DOHH2 (cell line): ENCODE measurements at regions not wholly inside any gene's neighbourhood (a gene's known extent, or its start where the extent isn't known, plus 50 kb on each side); places are given as distances from the start of the nearest gene placed in this dataset.

Source experiments
- H3F3A ChIP-seq: fragments of 200-600 bp; sonication (generic), shearing (Covaris generic); 2 replicates; pipeline ENCODE4 v1.6.0; 2016; ENCODE audit warnings: antibody characterized with exemption, mild to moderate bottlenecking; ENCODE audit not compliant: control insufficient read depth, insufficient read depth
- H3K27ac ChIP-seq: fragments of 200-600 bp; sonication (generic); 2 replicates; pipeline ENCODE4 v1.5.1; 2014; ENCODE audit warnings: low read depth, mild to moderate bottlenecking, low read length, moderate library complexity
- H3K27me3 ChIP-seq: fragments of 200-600 bp; sonication (generic); 2 replicates; pipeline ENCODE4 v1.6.1; 2014; ENCODE audit warnings: mild to moderate bottlenecking, low read length, mixed read lengths; ENCODE audit not compliant: control insufficient read depth
- H3K36me3 ChIP-seq: fragments of 200-600 bp; sonication (generic); 2 replicates; pipeline ENCODE4 v1.6.1; 2014; ENCODE audit warnings: mild to moderate bottlenecking, low read length, moderate library complexity, mixed read lengths; ENCODE audit not compliant: control insufficient read depth
- H3K4me1 ChIP-seq: fragments of 200-600 bp; sonication (generic); 2 replicates; pipeline ENCODE4 v1.6.1; 2014; ENCODE audit warnings: mild to moderate bottlenecking, low read length, mixed read lengths; ENCODE audit not compliant: control insufficient read depth
- H3K4me2 ChIP-seq: fragments of 200-600 bp; sonication (generic); 2 replicates; pipeline ENCODE4 v1.6.0; 2014; ENCODE audit warnings: mild to moderate bottlenecking, low read length, moderate library complexity
- H3K4me3 ChIP-seq: fragments of 200-600 bp; sonication (generic); 2 replicates; pipeline ENCODE4 v1.5.1; 2014; ENCODE audit warnings: mild to moderate bottlenecking, low read length, mixed read lengths
- H3K79me2 ChIP-seq: fragments of 200-600 bp; sonication (generic); 2 replicates; pipeline ENCODE4 v1.6.1; 2014; ENCODE audit warnings: mild to moderate bottlenecking, low read length, mixed read lengths; ENCODE audit not compliant: control insufficient read depth
- H3K9me2 ChIP-seq: fragments of 200-600 bp; sonication (generic); replicated peaks from 2 replicates; pipeline ENCODE4 v1.6.1; 2014; ENCODE audit warnings: mild to moderate bottlenecking, low read length, mixed read lengths; ENCODE audit not compliant: control insufficient read depth
- H3K9me3 ChIP-seq: fragments of 200-600 bp; sonication (generic); 2 replicates; pipeline ENCODE4 v1.6.1; 2014; ENCODE audit warnings: antibody characterized with exemption, low read length, mixed read lengths; ENCODE audit not compliant: control insufficient read depth, insufficient read depth
- H4K20me1 ChIP-seq: fragments of 200-600 bp; sonication (generic); 2 replicates; pipeline ENCODE4 v1.6.0; 2014; ENCODE audit warnings: low read depth, mild to moderate bottlenecking, antibody characterized with exemption, low read length, moderate library complexity; ENCODE audit not compliant: control insufficient read depth, insufficient read depth
- CTCF ChIP-seq: fragments of 200-600 bp; sonication (generic); IDR thresholded peaks from one replicate; pipeline ENCODE4 v1.5.1; 2014; ENCODE audit warnings: antibody characterized with exemption, mild to moderate bottlenecking, low read depth, low read length; ENCODE audit not compliant: poor library complexity, severe bottlenecking
- EZH2phosphoT487 ChIP-seq: fragments of 200-600 bp; sonication (generic); IDR thresholded peaks from 2 replicates; pipeline ENCODE4 v1.6.1; 2017; ENCODE audit warnings: borderline replicate concordance, mild to moderate bottlenecking, antibody characterized with exemption, low read length, moderate library complexity, mixed read lengths

GRCh38 chr6:9878535-9878934 lies 536.3 kb downstream of the TFAP2A start:
- Histone ChIP-seq H3F3A (no peaks in the 10 kb centered on the region), H3K27me3 (no peaks in the 10 kb centered on the region), H3K9me3 (peaks cover 4% of the 10 kb centered on the region; the same call in 1 of the 2 replicates), H3K4me1 (no peaks in the 10 kb centered on the region), H3K79me2 (no peaks in the 10 kb centered on the region), H3K27ac (no peak overlapping the region), H4K20me1 (no peaks in the 10 kb centered on the region), H3K36me3 (no peaks in the 10 kb centered on the region), H3K4me2 (no peak overlapping the region), H3K4me3 (no peak overlapping the region), H3K9me2 (no peaks in the 10 kb centered on the region)
- TF ChIP-seq EZH2phosphoT487 = no peak
- TF ChIP-seq CTCF = no peak

- H3K4me2 ChIP-seq = no peak overlapping the region
- H3F3A ChIP-seq = no peaks in the 10 kb centered on the region
- H3K27me3 ChIP-seq = no peaks in the 10 kb centered on the region
- no peaks in the 10 kb centered on the region for H4K20me1 ChIP-seq
- H3K9me3 ChIP-seq = peaks cover 4% of the 10 kb centered on the region; the same call in 1 of the 2 replicates
- no peaks in the 10 kb centered on the region for H3K79me2 ChIP-seq
- TF ChIP-seq EZH2phosphoT487 (no peak), CTCF (no peak)
- H3K4me3 ChIP-seq = no peak overlapping the region
- no peaks in the 10 kb centered on the region for H3K36me3 ChIP-seq
- H3K27ac ChIP-seq = no peak overlapping the region
- H3K4me1 ChIP-seq = no peaks in the 10 kb centered on the region
- no peaks in the 10 kb centered on the region for H3K9me2 ChIP-seq
Observed at GRCh38 chr6:9875605-9876353, 539.1 kb downstream of the TFAP2A start.

- Histone ChIP-seq H3K27me3 (no peaks in the 10 kb centered on the region), H3K9me2 (no peaks in the 10 kb centered on the region), H3K4me3 (no peak overlapping the region), H3K4me2 (no peak overlapping the region), H3K79me2 (no peaks in the 10 kb centered on the region), H4K20me1 (no peaks in the 10 kb centered on the region), H3K36me3 (no peaks in the 10 kb centered on the region), H3F3A (no peaks in the 10 kb centered on the region), H3K9me3 (peaks cover 12% of the 10 kb centered on the region; the same call in 1 of the 2 replicates), H3K27ac (no peak overlapping the region), H3K4me1 (no peaks in the 10 kb centered on the region)
- TF ChIP-seq EZH2phosphoT487 (no peak), CTCF (no peak)
Observed at GRCh38 chr6:9862603-9863167, 552.2 kb downstream of the TFAP2A start.
